ENCODE measurements at regions not wholly inside any gene's neighbourhood (a gene's known extent, or its start where the extent isn't known, plus 50 kb on each side); places are given as distances from the start of the nearest gene placed in this dataset.

DNA sequence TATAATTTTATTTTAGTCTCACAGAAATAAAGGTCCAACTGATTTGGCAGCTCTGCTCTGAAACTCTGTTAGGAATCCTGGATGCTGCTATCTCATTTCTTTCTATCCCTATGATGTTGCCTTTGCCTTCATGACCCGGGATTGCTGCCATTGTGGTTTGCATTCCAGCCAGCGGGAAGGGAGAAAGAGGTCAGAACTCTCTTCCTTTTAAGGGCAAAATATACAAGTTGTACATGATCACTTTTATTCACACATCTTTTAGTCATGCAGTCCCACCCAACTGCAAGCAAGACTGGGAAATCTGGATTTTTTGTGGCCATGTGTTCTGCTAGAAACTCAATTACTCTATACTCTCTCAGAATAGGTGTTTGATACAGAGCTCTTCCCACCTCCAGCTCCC is 263.1 kb upstream of the ZFP64 start:
- TF ChIP-seq, protein P1, sequence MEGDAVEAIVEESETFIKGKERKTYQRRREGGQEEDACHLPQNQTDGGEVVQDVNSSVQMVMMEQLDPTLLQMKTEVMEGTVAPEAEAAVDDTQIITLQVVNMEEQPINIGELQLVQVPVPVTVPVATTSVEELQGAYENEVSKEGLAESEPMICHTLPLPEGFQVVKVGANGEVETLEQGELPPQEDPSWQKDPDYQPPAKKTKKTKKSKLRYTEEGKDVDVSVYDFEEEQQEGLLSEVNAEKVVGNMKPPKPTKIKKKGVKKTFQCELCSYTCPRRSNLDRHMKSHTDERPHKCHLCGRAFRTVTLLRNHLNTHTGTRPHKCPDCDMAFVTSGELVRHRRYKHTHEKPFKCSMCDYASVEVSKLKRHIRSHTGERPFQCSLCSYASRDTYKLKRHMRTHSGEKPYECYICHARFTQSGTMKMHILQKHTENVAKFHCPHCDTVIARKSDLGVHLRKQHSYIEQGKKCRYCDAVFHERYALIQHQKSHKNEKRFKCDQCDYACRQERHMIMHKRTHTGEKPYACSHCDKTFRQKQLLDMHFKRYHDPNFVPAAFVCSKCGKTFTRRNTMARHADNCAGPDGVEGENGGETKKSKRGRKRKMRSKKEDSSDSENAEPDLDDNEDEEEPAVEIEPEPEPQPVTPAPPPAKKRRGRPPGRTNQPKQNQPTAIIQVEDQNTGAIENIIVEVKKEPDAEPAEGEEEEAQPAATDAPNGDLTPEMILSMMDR (IDR thresholded peaks at IDR 0.05): no peak
- no peak for TF ChIP-seq POLR2A (IDR thresholded peaks at IDR 0.05)
- no peak for TF ChIP-seq EP300 (IDR thresholded peaks at IDR 0.05)
